Spinal cord (tissue), 9 donors: ENCODE measurements at regions not wholly inside any gene's neighbourhood (a gene's known extent, or its start where the extent isn't known, plus 50 kb on each side); places are given as distances from the start of the nearest gene placed in this dataset.

Source experiments
- DNase-seq, 6 donors: peaks; one replicate each; pipeline versions ENCODE4 v3.0.0 to v3.0.0-alpha.2; 2013 to 2015; ENCODE audit warnings: low spot score in 6 of 6, low read depth in 4 of 6
- H3K27ac ChIP-seq: one replicate; pipeline ENCODE4 v1.5.1; 2013; ENCODE audit warnings: low read depth, low read length, control low read depth
- H3K27me3 ChIP-seq: one replicate; pipeline ENCODE4 v1.6.1; 2013; ENCODE audit warnings: low read length; ENCODE audit not compliant: control insufficient read depth, insufficient read depth
- H3K36me3 ChIP-seq: one replicate; pipeline ENCODE4 v1.6.1; 2013; ENCODE audit warnings: low read length; ENCODE audit not compliant: control insufficient read depth, insufficient read depth
- H3K4me1 ChIP-seq: one replicate; pipeline ENCODE4 v1.6.1; 2013; ENCODE audit warnings: low read length; ENCODE audit not compliant: control insufficient read depth, insufficient read depth
- H3K4me3 ChIP-seq: one replicate; pipeline ENCODE4 v1.5.1; 2013; ENCODE audit warnings: low read depth, low read length, control low read depth
- H3K9me3 ChIP-seq: one replicate; pipeline ENCODE4 v1.6.1; 2013; ENCODE audit warnings: low read length; ENCODE audit not compliant: control insufficient read depth, insufficient read depth
- WGBS: methylation state at CpG from one replicate; pipeline ENCODE4 v1.1.5; 2013; ENCODE audit warnings: missing lambda C conversion rate; ENCODE audit not compliant: insufficient coverage; 5-methylcytosine and 5-hydroxymethylcytosine counted together
- donor health status: healthy.

DNA sequence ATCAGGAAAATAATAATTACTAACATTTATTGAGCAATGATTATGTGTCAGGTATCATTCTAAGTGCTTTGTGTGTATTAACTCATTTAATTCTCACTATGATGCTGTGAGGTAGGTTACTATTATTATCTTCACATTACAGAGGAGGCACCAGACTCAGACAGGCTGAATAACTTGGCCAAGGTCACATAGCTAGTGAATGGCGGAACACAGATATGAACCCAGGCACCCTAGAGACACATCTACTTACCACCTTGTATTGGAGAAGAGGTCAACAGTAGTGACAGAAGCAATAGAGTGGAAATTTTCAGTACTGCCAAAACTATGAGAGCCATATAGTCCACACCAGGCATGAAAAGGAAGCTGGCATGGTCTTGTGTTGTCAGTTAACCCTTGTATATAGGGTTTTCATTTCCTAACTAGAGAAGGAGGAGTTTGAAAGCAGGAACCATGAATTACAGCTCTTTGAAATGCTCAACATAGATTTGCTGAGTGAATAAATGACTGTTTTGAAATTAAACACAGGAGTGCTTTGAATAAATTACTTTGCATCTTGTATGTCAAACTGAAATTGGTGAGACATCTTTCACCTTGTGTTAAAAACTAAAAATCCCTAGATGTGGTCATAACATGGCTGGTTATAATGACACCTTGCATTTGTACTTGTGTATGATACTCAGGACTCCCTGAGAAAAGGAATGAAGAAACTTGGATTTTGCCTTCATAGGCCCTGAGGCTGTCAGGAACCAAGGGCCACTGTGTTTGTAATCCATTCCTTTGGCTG lies 71.8 kb downstream of the RTL9 start:
- DNase-seq, result no peak
- Histone ChIP-seq H3K36me3 (no peaks in the 10 kb centered on the region), H3K27me3 (peaks cover 11% of the 10 kb centered on the region), H3K4me3 (no peak overlapping the region), H3K9me3 (no peaks in the 10 kb centered on the region), H3K27ac (no peak overlapping the region), H3K4me1 (no peaks in the 10 kb centered on the region)
- no CpG with 5 or more reads among the region's 1 CpG for WGBS

DNA sequence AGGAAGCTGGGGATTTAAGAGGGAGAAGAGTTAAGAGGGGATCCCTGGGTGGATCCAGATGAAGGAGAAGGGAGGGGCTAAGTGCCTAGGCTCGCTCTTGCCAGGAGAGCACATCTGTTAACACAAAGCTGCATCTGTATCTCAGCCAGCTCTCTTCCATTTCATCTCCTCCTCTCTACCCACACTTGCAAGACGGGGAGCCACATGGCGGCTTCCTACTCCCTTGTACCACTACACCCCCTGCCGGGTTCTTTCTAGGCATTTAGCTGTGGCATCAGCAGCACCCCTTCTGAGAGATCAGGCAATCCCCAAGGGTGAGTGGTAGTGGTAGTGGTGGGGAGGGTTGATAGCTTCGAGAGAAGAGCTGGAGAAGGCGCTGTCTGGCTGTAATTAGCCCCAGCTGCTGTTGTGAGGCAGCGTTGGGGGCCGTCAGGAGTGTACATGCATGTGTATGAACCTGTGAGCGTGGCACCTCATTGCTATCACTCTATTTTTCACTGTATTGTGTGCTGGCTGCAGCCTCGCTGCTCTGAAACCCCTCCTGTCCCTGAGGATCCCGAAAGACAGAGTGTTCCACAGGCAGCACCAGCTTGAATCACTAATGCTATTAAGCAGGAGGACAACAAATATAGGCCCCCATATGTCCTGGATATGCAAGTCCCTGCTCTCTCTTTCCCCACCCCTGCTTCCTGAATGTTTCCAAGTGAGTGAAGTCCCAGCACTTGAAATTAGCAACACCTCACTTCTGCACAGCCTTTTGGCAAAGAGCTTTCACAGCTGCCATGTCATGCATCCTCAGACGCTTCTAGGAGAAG lies 73.7 kb downstream of the RTL9 start:
- no peak overlapping the region for H3K27ac ChIP-seq
- 51% methylated on average over 7 of the region's 12 CpGs for WGBS
- no peak overlapping the region for H3K4me3 ChIP-seq
- no peaks in the 10 kb centered on the region for H3K4me1 ChIP-seq
- H3K9me3 ChIP-seq, result no peaks in the 10 kb centered on the region
- peak in 1 of 6 donors; percentile 55 for DNase-seq
- no peaks in the 10 kb centered on the region for H3K36me3 ChIP-seq
- H3K27me3 ChIP-seq, result peaks cover 17% of the 10 kb centered on the region

DNA sequence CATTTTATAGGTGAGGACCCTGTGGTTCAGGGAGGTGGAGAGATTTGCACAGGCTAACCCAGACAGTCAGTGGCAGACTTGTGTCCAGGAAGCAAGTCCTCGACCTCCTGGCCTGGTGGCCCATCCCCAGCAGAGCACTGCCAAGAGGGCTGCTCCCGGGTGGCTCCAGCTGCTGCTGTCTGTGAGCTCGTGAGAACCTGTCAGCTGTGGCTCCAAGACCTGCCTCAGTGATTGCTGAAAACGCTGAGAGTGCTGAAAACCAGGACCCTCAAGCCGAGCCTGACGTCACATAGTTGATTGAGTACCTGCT lies 74.2 kb downstream of the RTL9 start:
- DNase-seq, result no peak
- peaks cover 21% of the 10 kb centered on the region for H3K27me3 ChIP-seq
- H3K27ac ChIP-seq, result no peak overlapping the region
- WGBS, result 27% methylated on average over 5 of the region's 6 CpGs
- H3K9me3 ChIP-seq, result no peaks in the 10 kb centered on the region
- H3K36me3 ChIP-seq, result no peaks in the 10 kb centered on the region
- no peak overlapping the region for H3K4me3 ChIP-seq
- H3K4me1 ChIP-seq, result no peaks in the 10 kb centered on the region

DNA sequence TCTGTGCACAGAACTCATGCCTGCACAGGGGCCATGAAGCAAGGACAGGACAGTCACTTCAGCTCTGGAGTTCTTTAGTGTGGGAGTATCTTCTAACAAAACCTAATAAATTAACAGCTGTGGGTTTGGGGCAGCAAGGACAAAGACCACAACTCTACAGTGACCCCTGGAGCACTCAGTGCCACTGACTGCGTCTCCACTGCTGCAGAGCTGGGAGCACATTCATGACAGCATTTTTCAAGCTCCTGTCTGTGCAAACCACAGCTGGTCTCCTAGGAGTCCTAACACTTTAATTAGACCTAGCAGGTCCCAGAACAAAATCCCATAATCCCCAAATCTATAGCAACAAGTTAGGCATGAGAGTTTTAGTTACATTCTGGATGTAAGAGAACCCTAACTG lies 76.5 kb downstream of the RTL9 start:
- H3K27me3 ChIP-seq, result peaks cover 29% of the 10 kb centered on the region
- H3K27ac ChIP-seq, result no peak overlapping the region
- H3K4me1 ChIP-seq, result no peaks in the 10 kb centered on the region
- DNase-seq, result no peak
- no peaks in the 10 kb centered on the region for H3K9me3 ChIP-seq
- no peaks in the 10 kb centered on the region for H3K36me3 ChIP-seq
- 73% methylated on average over 1 of the region's 1 CpG for WGBS
- no peak overlapping the region for H3K4me3 ChIP-seq

DNA sequence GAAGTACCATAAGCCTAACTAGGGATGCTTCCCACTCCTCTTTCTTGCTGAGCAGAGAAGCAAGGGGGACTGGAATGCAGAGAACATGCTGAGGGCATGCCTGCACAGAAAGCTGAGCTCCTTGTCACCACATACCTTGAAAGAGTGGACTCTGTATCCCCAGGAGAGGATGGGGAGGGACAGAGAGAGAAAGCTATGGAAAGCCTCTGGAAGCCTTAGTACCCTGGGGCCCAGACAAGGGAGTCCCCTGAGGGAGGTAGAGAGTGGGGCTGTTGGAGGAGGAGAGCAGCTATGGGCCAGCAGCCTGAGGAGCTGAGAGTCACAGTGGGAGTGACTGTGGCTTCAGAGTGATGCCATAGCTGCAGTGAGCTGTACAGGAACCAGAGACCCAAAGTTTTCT lies 77.9 kb downstream of the RTL9 start:
- Histone ChIP-seq H3K27me3 (peaks cover 30% of the 10 kb centered on the region), H3K36me3 (no peaks in the 10 kb centered on the region), H3K9me3 (no peaks in the 10 kb centered on the region), H3K4me1 (no peaks in the 10 kb centered on the region), H3K4me3 (no peak overlapping the region), H3K27ac (no peak overlapping the region)
- no peak for DNase-seq

DNA sequence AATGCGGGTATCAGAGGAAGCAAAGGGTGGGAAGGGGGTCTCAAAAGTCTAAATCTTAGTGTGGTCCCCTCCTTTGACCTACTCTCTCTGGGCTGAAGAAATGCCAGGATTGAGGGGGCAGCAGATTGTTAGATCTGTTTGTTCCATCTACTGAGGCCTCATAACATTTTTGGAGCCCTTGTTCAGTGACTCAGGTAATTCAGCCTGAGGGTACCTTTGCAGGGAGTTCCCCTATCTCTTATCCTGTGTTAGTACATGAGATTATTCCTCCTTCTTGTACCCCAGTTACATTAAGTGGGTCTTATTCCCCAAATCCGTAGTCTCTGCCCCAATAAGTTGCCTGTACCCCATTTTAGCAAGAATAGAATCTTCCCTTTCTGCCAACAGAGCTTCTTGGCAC lies 79.0 kb downstream of the RTL9 start:
- H3K27ac ChIP-seq, result no peak overlapping the region
- WGBS, result 60% methylated on average over 1 of the region's 2 CpGs
- H3K27me3 ChIP-seq, result peaks cover 28% of the 10 kb centered on the region
- no peaks in the 10 kb centered on the region for H3K4me1 ChIP-seq
- no peaks in the 10 kb centered on the region for H3K9me3 ChIP-seq
- no peak for DNase-seq
- H3K36me3 ChIP-seq, result no peaks in the 10 kb centered on the region
- H3K4me3 ChIP-seq, result no peak overlapping the region

DNA sequence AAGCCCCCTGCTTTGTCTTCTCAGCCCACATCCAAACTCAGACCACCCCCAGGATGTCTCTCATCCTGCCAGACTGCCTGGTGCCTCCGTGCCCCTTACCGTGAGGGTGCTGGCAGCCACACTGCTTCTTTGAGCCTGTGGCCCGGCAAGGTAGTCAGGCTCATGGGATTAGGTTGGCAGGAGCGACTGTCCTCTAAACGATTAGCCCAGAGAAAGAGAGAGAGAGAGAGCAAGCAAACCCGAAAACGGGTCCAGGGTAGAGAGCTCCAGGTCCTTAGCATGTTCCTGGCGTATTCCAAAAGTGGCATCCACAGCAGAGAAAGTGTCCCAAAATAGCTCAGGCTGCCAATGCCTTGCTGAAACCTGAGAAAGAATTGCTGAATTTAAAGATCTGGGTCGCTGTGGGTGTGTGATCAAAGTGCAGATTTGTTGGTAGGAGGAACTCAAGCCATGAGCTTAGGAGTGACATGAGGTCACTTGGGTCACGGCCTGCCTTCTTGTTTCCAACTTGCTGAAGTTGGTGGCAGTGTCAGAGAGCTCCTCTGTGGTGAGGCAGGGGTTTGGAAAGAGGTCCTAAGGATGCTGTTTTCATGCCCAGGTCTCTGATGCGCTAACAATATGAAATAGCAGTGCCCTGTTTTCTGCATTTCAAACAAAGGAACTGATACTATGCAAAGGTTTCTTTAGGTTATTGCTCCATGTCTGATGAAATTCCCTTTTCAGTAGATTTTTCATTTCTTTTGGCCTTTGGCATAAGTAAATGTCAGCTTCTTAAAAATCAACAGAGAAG lies 81.6 kb downstream of the RTL9 start:
- no peak for DNase-seq
- no peak overlapping the region for H3K4me3 ChIP-seq

DNA sequence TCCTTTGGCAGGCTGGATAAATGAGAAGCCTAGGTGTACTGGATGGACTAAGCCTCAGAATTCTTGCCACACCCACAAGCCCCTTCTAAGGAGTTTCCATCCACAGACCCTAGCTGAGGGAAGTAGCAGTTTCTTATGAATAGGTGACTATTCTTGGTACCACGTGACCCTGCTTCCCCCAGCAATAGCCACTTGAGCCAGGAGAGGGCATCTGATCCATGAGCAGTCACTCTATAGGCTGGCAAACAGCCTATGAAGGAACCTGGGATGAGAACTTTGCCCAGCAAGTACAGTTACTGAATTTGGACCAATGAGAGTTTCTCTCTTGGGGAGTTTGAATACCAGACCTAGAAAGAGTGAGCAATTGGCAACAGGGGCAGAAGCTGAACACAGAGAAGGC lies 84.0 kb downstream of the RTL9 start:
- H3K9me3 ChIP-seq, result no peaks in the 10 kb centered on the region
- no peaks in the 10 kb centered on the region for H3K36me3 ChIP-seq
- DNase-seq, result peak in 1 of 6 donors; percentile 32
- H3K27me3 ChIP-seq, result peaks cover 32% of the 10 kb centered on the region
- H3K4me1 ChIP-seq, result no peaks in the 10 kb centered on the region
- WGBS, result no CpG with 5 or more reads among the region's 1 CpG
- H3K4me3 ChIP-seq, result no peak overlapping the region
- no peak overlapping the region for H3K27ac ChIP-seq

More for the DNA sequence above, 81.6 kb downstream of the RTL9 start:
- Histone ChIP-seq H3K4me1 (no peaks in the 10 kb centered on the region), H3K36me3 (no peaks in the 10 kb centered on the region), H3K9me3 (no peaks in the 10 kb centered on the region), H3K27ac (no peak overlapping the region), H3K27me3 (peaks cover 40% of the 10 kb centered on the region)
- WGBS, result 53% methylated on average over 11 of the region's 11 CpGs

DNA sequence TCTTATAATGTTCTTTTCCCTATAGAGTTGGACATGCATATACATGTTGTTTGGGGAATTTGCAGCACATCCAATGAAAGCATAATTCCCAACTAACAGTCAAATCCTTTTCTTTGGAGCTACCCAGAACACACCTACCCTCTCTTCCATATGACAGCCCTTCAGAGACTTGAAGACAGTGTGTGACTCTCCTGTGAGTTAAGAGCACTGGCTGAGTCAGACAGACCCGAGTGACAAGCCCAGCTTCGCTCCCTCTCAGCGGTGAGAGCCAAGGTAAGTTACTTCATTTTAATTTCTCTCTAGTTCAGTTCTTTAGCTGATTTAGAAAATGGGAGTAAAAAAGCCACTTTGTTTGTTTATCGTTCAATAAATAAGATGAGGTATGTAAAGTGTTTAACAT lies 86.3 kb downstream of the RTL9 start:
- H3K27ac ChIP-seq, result no peak overlapping the region
- no peak overlapping the region for H3K4me3 ChIP-seq
- peaks cover 28% of the 10 kb centered on the region for H3K27me3 ChIP-seq
- H3K9me3 ChIP-seq, result no peaks in the 10 kb centered on the region
- H3K36me3 ChIP-seq, result no peaks in the 10 kb centered on the region
- no peaks in the 10 kb centered on the region for H3K4me1 ChIP-seq
- no peak for DNase-seq
- no CpG with 5 or more reads among the region's 4 CpGs for whole genome bisulfite sequencing
